ENCODE measurements at regions not wholly inside any gene's neighbourhood (a gene's known extent, or its start where the extent isn't known, plus 50 kb on each side); places are given as distances from the start of the nearest gene placed in this dataset.

DNA sequence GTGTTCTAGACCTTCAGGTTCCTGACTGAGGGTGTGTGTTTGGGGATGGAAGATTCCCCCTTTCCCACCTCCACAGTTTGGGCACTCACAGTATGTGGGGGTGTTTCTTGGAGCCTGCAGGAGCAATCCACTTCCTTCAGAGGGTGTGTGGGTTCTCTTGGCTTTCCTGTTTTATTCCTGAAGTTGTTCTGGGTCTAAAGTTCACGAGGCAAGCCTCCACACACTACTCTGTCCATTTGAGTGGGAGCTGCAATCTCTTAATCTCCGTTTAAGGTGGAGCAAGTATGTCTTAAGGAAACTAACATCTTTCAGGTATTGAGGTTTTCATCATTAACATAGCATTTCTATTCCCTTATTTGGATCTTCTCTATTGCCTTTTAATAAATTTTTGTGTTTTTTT, 141.8 kb downstream of the TENT5C start:
- Histone ChIP-seq H3K9me3 (no peaks in the 10 kb centered on the region), H3K27me3 (ENCODE audit: insufficient read depth) (no peaks in the 10 kb centered on the region), H3K4me2 (no peak overlapping the region), H3K4me3 (ENCODE audit: low read depth in 2 of 2, low read length in 1 of 2) (no peak overlapping the region), H3K4me1 (ENCODE audit: control insufficient read depth in 1 of 2, insufficient read depth in 2 of 2, low read depth in 1 of 2, low read length in 1 of 2) (no peaks in the 10 kb centered on the region), H3K9me2 (no peaks in the 10 kb centered on the region), H3K9ac (no peak overlapping the region), H2AFZ (ENCODE audit: low read depth) (no peak overlapping the region), H3K36me3 (replicated peaks in 1 of 2; ENCODE audit: control insufficient read depth in 1 of 2, insufficient read depth in 2 of 2, low read length in 1 of 2) (no peaks in the 10 kb centered on the region), H3K27ac (ENCODE audit: low read depth in 2 of 2, low read length in 1 of 2) (no peak overlapping the region), H3F3A (replicated peaks; ENCODE audit: insufficient read depth) (no peaks in the 10 kb centered on the region), H4K20me1 (ENCODE audit: insufficient read depth) (no peaks in the 10 kb centered on the region), H3K79me2 (ENCODE audit: insufficient read depth) (no peaks in the 10 kb centered on the region)
- DNase-seq, result no peak
- WGBS (ENCODE audit: low lambda C conversion rate), result 5% methylated on average over 2 of the region's 2 CpGs
- TF ChIP-seq CHD2 (IDR thresholded peaks at IDR 0.05; ENCODE audit: low read length, partially characterized antibody) (no peak), ELF1 (IDR thresholded peaks at IDR 0.05) (no peak), JUND (IDR thresholded peaks at IDR 0.05) (no peak), GATA2 (CRISPR knock-in tag; IDR thresholded peaks at IDR 0.05) (no peak), NRF1 (IDR thresholded peaks at IDR 0.05; ENCODE audit: low read depth, low read length) (no peak), RXRA (IDR thresholded peaks at IDR 0.05; ENCODE audit: borderline replicate concordance, low read depth) (no peak), REST (IDR thresholded peaks at IDR 0.05; ENCODE audit: low read depth, low read length) (no peak), ZBTB33 (IDR thresholded peaks at IDR 0.05; ENCODE audit: borderline replicate concordance, low read depth) (no peak), FOXM1 (IDR thresholded peaks at IDR 0.05; ENCODE audit: low read depth) (no peak), TAF1 (IDR thresholded peaks at IDR 0.05; ENCODE audit: borderline replicate concordance, low read depth, low read length) (no peak), NFIC (IDR thresholded peaks at IDR 0.05; ENCODE audit: borderline replicate concordance) (no peak), RCOR1 (IDR thresholded peaks at IDR 0.05; ENCODE audit: low read length) (no peak), SMC3 (IDR thresholded peaks at IDR 0.05; ENCODE audit: low read depth, low read length) (no peak), POLR2AphosphoS5 (IDR thresholded peaks at IDR 0.05; ENCODE audit: low read depth, low read length) (no peak)
- TF ChIP-seq, protein P1, sequence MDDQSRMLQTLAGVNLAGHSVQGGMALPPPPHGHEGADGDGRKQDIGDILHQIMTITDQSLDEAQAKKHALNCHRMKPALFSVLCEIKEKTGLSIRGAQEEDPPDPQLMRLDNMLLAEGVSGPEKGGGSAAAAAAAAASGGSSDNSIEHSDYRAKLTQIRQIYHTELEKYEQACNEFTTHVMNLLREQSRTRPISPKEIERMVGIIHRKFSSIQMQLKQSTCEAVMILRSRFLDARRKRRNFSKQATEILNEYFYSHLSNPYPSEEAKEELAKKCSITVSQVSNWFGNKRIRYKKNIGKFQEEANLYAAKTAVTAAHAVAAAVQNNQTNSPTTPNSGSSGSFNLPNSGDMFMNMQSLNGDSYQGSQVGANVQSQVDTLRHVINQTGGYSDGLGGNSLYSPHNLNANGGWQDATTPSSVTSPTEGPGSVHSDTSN (IDR thresholded peaks at IDR 0.05), result no peak
- TF ChIP-seq, protein P2, sequence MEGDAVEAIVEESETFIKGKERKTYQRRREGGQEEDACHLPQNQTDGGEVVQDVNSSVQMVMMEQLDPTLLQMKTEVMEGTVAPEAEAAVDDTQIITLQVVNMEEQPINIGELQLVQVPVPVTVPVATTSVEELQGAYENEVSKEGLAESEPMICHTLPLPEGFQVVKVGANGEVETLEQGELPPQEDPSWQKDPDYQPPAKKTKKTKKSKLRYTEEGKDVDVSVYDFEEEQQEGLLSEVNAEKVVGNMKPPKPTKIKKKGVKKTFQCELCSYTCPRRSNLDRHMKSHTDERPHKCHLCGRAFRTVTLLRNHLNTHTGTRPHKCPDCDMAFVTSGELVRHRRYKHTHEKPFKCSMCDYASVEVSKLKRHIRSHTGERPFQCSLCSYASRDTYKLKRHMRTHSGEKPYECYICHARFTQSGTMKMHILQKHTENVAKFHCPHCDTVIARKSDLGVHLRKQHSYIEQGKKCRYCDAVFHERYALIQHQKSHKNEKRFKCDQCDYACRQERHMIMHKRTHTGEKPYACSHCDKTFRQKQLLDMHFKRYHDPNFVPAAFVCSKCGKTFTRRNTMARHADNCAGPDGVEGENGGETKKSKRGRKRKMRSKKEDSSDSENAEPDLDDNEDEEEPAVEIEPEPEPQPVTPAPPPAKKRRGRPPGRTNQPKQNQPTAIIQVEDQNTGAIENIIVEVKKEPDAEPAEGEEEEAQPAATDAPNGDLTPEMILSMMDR (IDR thresholded peaks at IDR 0.05), result no peak
- ChIA-PET POLR2A (no interaction called here), CTCF (interaction anchor here (0.7 to 3.0 kb wide), 3 partner anchors 11 to 235 kb away, joined by 3 to 9 read pairs (median 5); no protein-coding TSS in a partner anchor)

Data from SK-N-SH (cell line).